Eye (tissue), 1 donor: ENCODE measurements at regions not wholly inside any gene's neighbourhood (a gene's known extent, or its start where the extent isn't known, plus 50 kb on each side); places are given as distances from the start of the nearest gene placed in this dataset.
A peak's percentile ranks its signal among the peaks of the same experiment; 100 is the strongest.

Source experiments
- DNase-seq: peaks from one replicate; pipeline ENCODE4 v3.0.0-alpha.2; 2015

DNA sequence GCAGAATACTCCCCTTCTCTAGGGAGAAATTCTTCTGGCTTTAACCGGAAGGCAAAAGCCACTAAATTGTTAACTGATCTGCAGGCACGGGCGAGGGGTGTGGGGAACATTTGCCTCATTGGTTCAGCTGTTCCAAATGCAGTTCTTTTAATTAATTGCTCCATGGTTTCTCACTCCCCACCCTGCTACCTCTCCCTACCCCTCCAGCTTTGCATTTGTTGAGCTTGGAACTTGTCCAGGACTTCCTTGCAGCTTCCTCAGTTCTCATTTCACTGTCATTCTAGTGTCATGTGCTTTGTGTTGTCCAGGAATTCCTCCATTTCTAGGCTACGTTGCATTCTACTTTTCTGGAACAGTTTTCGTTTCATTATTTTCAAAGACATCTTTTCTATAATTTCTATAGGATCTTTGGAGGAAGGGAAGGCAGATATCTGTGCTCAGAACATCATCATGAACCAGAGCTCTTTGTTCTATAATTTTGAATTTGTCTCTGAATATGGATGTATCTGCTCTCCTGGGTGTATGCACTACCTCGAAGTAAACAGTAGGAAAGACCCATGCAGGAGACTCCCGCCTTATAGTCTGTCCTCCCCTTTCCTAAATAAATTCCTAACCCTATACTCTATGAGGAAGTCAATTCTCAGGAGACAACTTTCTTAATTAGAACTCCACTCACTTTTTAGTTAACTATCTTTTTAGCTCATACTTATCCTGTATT, 132.4 kb upstream of the LMO4 start:
- DNase-seq = no peak

DNA sequence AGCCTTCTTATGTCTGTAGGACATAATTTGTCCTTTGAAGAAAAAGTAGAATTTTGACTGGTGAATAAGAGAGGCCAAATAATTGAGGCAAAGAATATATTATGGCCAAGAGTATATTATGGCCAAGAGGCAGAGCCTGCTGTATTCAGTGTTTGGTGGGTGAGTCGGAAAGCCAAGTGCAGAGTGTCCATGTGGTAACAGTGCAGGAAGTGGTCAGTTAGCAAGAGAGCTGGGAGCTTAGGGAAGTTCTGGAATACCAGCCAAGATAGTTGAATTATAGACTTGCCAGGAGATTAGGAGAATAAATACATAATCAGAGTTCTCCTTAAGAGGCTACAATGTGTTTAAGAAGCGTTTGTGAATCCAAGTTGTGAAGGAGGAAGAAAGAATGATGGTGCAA, 131.5 kb upstream of the LMO4 start:
- DNase-seq = no peak

DNA sequence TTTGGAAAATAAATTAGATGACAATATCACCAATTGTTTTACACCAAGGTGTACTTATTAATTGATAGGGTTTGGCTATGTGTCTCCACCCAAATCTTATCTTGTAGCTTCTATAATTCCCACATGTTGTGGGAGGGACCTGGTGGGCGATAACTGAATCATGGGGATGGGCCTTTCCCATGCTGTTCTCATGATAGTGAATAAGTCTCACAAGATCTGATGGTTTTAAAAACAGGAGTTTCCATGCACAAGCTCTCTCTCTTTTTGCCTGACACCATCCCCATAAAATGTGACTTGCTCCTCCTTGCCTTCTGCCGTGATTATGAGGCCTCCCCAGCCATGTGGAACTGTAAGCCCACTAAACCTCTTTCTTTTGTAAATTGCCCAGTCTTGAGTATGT, 131.0 kb upstream of the LMO4 start:
- no peak for DNase-seq

DNA sequence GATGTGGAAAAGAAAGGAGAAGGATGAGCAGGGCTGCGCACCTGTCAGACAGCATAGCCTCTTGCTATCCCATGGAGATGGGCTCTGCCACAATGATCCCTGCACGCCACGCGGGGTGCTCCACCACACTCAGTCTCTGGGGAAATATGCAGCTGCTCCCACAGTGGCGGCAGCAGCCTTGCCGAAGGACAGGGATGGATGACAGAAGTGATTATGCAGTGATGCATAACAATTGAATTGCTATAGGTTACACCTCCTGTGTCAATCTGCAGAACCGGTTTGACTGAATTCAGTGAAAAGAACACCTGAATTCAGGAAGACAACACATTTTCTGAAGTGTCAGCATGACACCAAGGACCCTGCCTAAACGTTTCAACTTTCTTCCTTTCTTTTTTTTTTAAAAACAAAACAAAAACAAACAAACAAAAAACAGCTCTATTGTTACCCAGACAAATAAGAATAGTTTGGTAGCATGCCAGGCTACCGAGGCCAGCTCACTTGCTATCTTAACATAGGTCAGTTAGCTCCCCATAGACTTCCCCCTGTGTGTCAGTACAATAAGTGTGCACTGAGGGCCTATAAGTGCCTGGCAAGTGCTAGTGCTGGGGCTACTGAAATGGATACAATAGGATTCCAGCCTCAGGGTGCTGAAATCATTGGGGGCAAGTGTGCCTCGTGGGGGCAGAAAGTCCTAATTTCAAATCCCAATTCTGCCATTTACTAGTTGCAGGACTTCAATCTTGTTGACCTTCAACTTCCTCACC, 127.6 kb upstream of the LMO4 start:
- DNase-seq = peak; percentile 58

DNA sequence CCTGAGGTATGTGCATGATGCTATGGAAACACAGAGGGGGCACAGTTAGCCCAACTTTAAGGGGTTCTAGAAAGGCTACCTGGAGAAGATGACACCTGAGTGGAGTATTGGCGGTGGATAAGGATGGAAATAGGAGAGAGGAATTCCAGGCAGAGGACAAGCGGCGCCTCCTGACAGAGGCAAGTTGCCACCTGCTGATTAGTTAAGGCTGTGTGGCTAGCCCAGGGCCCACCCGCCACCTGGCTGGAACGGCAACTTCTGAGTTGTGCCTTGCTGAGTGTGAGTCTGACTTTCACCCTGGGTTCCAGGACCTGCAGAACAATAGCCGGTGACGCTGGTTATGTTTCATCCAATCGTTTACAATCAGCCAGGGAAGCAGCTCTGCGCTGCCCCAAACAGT, 126.9 kb upstream of the LMO4 start:
- DNase-seq = no peak

DNA sequence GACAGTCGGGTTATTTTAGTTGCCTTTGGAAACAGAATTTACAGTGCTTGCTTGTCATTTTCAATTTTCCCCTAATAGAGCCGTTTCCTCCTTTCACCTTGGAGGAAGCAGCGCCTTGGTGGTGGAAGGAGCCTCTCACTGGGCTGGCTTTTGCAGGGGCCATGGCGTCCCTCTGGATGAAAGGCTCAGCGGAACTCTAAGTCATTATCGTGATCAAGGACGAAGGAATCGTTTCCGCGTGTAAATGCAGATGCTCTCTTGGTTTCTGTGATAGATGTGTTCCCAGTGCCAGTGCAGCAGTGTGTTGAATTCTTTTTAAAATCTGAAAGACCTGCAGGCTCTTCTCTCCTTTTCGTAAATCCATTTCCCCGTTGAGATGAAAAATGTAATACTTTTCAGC, 126.2 kb upstream of the LMO4 start:
- no peak for DNase-seq

DNA sequence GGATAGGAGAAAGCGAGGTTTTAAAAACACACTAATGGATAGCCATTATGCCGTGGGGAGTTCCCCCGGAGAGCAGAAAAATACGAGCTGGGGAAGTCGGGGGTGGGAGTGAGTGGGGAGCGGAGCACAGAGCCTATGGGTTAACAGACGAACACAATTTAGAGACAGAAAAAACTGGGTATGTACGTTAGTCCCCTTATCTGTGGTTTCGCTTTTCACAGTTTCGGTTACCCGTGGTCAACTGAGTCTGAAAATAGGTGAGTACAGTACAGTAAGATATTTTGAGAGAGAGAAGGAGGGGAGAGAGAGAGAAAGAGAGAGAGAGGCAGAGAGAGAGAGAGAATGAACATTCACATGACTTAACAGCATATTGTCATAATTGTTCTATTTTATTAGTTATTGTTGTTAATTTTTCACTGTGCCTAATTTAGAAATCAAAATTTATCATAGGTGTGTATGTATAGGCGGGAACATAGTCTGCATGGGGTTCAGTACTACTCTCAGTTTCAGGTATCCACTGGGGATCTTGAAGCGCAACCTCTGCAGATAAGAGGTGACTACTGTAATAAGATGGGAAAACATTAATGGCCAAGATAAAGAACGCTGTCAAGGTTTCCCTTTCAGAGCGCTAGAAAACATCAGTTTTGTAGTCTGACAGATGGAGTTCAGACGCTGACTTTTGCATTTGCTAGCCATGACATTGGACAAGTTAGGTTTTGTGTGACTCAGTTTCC, 125.6 kb upstream of the LMO4 start:
- DNase-seq = no peak

DNA sequence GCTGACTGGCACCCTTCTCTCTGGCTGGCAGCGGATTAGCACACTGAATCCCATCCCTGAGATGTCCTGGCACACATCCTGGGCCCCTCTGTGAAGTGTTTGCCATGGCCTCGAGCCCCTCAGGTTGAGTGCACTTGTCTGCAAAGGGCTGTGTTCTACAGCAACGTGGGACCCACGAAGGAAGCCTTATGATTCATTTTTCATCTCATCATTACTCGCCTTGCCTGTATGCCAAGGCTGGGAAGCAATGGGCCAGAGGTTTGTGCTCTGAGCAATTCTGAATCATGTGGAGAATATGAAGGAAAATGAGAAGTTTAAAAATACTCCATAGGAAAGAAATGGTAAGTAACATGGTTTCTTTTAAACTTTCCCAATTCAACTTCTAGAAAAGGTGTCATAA, 124.8 kb upstream of the LMO4 start:
- no peak for DNase-seq

DNA sequence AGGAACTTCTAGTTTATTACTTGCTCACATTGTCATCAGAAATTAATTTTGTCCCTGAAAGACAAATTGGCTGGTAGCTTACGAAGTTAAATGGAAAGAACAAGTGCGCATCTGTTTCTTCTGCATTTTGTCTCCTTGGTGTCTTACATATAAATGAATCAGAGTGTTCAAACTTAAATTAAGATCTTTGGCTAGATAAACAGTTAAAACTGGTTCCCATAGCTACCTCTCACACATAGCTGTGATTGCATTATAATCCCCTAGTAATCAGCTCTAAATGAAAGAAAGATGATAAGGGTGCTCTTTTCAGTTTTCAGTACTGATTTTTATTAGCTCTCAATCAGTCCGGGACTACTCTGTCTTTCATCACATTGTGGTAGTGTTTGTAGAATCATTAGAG, 124.2 kb upstream of the LMO4 start:
- DNase-seq = no peak

DNA sequence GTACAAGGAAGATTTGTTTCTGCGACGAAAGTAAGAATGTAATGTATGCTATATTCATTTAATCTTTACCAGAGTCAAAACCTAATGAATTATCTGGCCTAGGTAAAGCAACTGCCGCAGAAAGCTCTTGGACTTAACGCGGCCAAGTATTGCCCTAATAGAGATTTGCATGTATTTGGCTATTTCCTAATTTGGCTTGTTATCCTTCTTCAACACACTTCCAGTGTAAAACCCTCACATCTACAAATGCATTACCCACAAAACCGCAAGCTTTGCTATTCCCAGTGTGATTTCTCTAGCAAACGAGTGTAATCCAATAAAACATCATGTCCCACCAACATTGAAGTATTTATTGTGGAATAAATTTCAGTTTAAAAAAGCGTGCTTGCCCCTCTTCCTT, 123.8 kb upstream of the LMO4 start:
- DNase-seq = no peak

DNA sequence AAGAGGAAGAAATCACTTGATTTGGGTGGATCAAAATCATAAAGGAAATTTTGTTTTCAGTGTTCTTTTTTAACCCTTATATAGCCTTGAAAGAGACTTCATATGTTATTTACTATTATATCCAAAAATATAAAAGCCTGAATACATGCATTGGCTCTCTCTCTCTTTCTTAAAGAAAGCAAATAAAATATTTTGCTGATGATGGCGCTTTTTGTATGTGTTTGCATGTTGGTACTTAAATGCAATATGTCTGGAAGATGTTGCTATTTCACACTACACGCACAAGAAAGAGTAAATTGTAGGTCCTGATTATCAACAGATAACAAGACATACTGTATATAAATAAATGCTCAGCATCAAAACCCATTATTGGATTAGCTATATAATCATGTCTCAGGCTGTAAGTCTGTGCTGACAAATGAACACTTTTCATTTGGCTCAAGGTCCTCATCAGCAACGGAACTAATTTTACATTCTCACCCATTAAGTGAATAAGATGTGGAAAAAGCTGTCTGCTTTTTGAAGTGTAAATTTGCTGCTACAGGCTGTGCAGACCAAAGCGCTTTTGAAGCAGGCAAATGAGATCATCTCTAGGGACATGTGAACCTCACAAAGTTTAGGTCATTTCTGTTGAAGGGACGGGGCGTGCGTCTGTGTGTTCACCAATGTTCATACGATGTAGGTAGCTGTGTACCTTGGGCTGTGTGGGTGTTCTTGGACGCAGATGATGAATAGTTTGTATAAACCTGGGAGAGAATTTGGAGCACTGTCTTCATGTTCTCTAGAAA, 122.4 kb upstream of the LMO4 start:
- DNase-seq = no peak

DNA sequence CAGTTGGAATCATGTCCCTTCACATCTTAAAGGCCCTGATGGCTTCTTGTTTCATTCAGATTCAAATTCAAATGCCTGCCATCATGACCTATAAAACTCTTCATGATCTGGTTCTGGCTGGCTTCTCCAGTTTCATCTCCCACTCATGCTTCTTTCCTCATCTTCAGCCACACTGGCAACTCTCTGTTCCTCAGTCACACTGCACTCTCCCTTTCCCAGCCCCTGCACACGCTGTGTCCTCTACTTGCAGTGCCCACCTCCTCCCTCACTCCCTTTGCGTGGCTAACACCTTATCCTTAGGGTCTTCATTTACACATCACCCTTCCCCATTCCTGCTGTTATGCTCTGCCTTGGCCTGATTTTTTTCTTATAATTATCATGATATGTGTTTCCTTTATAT, 120.6 kb upstream of the LMO4 start:
- no peak for DNase-seq

DNA sequence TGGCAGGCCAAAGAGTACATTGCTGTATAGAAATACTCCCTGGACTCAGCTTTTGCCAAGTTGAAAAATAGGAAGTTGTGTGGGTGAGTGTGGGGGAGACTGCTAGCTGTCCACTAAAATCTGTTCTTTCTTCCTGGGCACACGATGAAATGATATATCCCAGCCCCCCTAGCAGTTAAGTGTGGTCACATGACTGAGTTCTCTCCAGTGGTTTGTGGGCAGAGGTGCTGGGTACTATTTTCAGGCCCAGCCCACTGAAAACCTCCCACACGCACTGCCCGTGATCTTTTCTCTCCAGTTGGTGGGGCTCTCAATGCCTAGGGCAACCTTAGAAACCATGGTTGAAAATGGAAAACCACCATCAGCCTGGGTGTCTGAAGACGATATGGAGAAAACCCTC, 119.7 kb upstream of the LMO4 start:
- DNase-seq = no peak

DNA sequence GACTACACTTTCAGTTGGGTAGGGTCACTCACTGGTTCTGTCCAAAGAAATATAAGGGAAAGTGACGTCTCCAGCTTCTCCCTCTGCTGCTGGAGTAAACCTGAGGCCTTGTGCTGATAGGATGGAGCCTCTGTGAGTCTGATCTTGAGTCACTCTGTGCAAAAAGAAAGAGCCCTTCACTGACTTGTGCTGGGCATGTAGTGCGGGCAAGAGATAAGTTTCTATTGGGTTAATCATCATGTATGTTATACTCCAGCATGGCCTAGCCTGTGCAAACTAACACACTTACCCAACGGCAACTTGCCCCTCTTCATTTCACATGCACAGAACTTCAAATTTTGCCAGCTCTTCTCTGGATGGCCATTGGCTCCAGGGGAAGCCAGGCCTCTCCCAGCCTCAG, 118.5 kb upstream of the LMO4 start:
- DNase-seq = no peak

DNA sequence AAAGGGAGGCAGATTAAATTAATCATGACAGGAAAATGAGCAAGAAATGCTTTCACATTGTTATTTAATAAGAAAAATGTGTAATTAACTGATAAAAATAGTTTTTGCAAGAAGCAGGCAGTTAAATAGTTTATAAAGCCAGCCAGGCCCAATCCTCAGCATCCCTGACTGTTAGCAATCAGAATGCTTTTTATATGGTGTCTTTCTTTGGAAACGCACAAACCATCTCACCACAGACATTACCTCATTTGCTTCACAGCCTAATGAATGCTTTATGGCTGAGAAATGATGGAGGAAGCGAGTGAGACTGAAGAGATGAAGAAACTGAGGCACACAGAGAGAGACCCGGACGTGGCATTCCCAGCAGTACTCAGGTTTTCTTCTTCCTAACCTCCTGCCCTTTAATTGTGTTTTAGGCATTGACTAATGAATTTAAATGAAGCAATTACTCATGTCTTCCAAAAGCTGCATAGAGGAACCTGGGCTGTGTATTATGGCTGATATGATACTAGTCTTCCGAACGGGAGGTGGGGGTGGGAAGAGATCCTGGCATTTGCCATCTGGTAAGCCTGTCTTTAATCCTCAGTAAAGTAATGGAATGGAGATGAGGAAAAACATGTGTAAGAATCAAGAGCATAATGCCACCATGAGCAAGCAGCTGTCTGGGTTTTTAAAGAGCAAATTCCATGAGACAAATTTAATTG, 116.1 kb upstream of the LMO4 start:
- no peak for DNase-seq

DNA sequence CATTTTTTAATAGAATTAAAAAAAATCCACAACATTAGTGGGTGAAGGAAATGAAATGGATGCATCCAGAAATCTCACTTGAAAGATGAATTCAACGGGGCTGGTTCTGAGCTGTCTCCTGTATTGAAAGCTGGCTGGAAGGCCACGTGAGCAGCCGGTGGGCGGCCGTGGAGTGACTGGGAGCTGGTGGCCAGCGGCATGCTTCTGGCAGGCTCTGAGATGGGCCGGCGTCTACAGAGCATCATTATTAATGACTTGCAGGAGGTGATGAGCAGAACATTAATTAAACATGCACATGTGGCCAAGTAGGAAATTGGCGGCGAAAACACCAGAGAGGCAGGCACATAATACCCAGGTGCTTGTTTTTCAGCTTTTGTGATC, 115.6 kb upstream of the LMO4 start:
- DNase-seq = no peak

DNA sequence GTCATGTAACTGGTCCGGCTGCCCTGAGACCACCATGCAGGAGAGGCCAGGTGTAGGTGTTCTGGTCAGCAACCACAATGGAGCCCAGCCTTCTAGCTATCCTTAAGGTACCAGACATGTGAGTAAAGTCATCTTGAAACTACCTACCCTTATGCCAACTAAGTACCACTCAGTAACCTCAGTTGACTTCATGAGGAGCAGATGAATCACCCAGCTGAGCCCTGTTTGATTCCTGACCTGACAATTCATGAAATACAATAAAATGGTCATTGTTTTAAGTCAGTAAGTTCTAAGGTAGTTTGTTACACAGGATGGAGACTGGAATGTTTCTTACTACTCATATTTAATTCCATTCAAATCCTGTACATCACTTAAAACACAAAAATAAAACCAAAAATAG, 113.1 kb upstream of the LMO4 start:
- DNase-seq = no peak

DNA sequence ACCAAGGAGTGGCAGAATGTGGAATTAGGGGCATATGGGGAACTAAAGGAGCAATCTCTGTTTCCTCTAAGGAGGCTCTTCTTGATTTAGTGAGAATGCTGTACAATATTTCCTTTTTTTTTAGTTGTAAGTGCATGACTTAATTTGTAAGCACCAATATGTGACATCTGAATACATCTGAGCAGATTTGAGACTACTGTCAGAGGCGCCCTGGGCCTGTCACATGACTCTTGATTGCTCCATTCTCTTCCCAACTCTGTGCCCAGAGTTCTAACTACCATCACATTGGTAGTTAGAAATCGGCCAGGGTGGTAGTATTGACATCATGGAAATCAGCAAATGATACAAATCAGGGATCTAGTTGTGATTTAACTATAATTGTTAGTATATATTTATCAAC, 110.1 kb upstream of the LMO4 start:
- no peak for DNase-seq

DNA sequence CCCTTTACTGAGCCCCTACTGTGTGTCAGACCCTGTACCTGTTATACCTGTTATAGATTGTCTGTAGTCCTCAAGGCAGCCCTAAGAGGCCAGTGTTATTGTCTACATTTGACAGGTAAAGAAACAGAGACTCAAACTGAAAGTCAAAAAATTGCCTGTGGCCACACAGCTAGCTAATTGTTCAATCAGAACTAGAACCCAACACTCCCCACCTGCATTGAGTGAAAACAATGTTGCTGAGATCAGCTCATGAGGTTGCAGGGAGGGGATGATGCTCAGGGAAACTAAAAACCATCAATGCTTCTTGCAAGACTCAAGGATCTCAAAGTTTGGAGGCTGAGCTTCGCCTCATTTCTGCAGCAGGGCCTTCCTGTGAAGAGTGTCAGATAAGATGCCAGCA, 109.5 kb upstream of the LMO4 start:
- DNase-seq = no peak

DNA sequence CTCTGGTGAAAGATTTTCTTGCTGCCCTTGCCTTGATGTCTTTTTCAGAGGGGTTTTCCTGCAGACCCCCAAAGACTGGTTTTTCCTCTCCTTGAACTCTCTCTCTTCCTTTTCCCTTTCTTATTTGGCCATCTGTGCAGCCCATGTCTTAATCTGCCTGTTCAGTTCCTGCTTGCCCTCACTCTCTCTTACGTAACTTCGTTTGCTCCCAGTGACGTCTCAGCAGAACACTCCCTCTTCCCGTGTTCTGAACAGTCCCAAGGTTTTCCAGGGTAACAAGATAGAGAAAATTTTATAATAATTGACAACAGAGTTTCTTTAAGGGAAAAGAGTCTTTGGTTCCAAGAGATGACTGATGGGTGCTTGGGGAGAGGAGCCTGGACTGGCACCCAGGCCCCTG, 109.1 kb upstream of the LMO4 start:
- DNase-seq = no peak

DNA sequence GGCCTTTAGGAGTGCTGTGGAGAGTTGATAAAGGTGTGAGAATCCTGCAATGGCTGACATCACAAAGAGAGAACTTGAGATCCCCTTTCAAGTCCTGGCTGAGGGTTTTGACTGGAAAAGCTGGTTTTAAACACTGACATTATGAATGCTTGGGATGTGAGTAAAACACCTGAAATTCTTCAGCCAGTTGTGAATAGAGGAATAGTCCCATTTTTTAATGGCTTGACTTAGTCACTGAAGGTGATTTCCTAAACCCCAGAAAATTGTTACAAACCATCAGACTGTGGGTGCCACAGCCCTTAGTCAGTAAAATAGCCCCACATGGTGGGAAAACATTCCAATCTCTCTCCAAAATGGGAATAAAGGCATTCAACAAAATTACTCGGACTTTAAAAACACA, 107.7 kb upstream of the LMO4 start:
- DNase-seq = no peak

DNA sequence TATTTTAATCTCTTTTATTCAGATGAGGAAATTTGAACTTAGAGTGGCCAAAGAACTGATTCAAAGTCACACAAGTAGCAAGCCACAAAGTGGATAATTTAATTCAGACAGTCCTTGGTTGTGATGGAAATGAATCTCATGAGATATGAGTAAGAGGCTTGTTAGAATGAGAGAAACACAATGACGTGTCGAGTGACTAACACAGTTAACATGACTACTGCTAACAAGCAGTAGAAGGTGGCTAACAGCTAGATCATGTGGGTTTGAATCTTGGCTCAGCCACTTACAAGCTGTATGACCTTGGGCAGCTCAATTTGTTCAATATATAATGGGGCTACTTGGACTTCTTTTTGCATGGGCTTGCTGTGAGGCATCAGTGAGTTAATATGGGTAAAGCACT, 104.5 kb upstream of the LMO4 start:
- no peak for DNase-seq

DNA sequence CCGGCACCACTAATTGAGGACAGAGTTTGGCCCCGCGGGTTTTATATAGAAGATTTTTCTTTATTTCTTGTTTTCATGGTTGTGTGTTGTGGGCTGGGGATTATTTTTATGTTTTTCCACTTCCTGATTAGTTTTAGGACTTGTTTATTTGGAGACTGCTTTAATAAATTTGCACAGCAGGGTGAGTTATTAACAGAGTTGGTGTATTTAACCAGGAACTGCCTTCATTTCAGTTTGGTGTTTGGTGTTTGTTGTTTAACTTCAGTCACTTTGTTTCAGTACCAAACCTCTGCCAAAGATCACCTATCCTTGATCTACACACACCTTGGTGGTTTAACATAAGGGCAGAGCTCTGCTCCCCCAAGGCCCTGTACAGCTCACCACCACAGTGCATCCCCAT, 103.5 kb upstream of the LMO4 start:
- DNase-seq = no peak
